Parathyroid adenoma (tissue), 2 donors: ENCODE measurements at regions not wholly inside any gene's neighbourhood (a gene's known extent, or its start where the extent isn't known, plus 50 kb on each side); places are given as distances from the start of the nearest gene placed in this dataset.
"Not testable (repeated sequence)": the region's sequence is repeated elsewhere in the genome, so short reads cannot be mapped to it uniquely, and the experiment has no call there.

ENCODE experiments used
- H2AFZ ChIP-seq: fragments of 300-600 bp; sonication (generic); one replicate; pipeline ENCODE4 v1.7.0; 2017; ENCODE audit warnings: antibody characterized with exemption, mild to moderate bottlenecking
- H3K27ac ChIP-seq: fragments of 300-600 bp; sonication (generic); one replicate; pipeline ENCODE4 v1.7.0; 2017
- H3K27me3 ChIP-seq: fragments of 300-600 bp; sonication (generic); one replicate; pipeline ENCODE4 v1.7.0; 2017; ENCODE audit warnings: low read length; ENCODE audit not compliant: control insufficient read depth, insufficient read depth
- H3K36me3 ChIP-seq: fragments of 300-600 bp; sonication (generic); one replicate; pipeline ENCODE4 v1.7.0; 2017; ENCODE audit warnings: low read length; ENCODE audit not compliant: control insufficient read depth, insufficient read depth
- H3K4me1 ChIP-seq: fragments of 300-600 bp; sonication (generic); one replicate; pipeline ENCODE4 v1.7.0; 2017; ENCODE audit warnings: control low read depth
- H3K4me2 ChIP-seq: fragments of 300-600 bp; sonication (generic); one replicate; pipeline ENCODE4 v1.7.0; 2017; ENCODE audit warnings: low read length
- H3K4me3 ChIP-seq: fragments of 300-600 bp; sonication (generic); one replicate; pipeline ENCODE4 v1.7.0; 2017; ENCODE audit warnings: low read depth, low read length
- H3K79me2 ChIP-seq: fragments of 300-600 bp; sonication (generic); one replicate; pipeline ENCODE4 v1.7.0; 2017; ENCODE audit warnings: control low read depth
- H3K9ac ChIP-seq: fragments of 300-600 bp; sonication (generic); one replicate; pipeline ENCODE4 v1.7.0; 2017; ENCODE audit warnings: mild to moderate bottlenecking
- H3K9me3 ChIP-seq: fragments of 300-600 bp; sonication (generic); one replicate; pipeline ENCODE4 v1.7.0; 2017; ENCODE audit warnings: low read length; ENCODE audit not compliant: control insufficient read depth
- TF ChIP-seq, protein P1 (sequence below): fragments of 300-600 bp; sonication (generic); IDR thresholded peaks from one replicate; pipeline ENCODE4 v1.7.0; 2017; ENCODE audit warnings: antibody characterized with exemption, mild to moderate bottlenecking
- donor health status: primary hyperparathyroidism.

DNA sequence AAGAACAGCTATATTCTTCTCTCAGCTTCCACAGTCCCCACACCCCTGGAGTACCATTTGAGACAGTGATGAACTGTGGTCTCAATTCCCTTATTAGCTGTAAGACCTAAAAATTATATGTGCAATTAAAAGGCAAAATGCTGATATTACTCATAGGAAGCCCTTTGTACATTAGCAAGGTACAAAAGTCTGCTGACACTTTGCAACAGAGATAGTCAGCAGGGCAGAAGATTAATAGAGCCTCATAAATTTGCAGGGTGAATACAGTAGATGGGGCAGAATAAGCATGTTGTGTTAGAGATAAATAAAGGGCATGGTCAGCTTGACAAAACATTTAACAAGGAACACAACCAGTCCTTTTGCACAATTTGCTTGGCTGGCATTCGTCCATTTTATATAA lies 210.0 kb upstream of the OBI1 start:
- Histone ChIP-seq H3K9ac (no peak overlapping the region), H3K4me2 (no peak overlapping the region), H3K9me3 (no peaks in the 10 kb centered on the region), H3K79me2 (no peaks in the 10 kb centered on the region), H3K36me3 (no peaks in the 10 kb centered on the region), H3K4me1 (no peaks in the 10 kb centered on the region), H3K4me3 (no peak overlapping the region), H3K27ac (no peak overlapping the region), H3K27me3 (no peaks in the 10 kb centered on the region), H2AFZ (no peak overlapping the region)
- TF ChIP-seq, protein P1, sequence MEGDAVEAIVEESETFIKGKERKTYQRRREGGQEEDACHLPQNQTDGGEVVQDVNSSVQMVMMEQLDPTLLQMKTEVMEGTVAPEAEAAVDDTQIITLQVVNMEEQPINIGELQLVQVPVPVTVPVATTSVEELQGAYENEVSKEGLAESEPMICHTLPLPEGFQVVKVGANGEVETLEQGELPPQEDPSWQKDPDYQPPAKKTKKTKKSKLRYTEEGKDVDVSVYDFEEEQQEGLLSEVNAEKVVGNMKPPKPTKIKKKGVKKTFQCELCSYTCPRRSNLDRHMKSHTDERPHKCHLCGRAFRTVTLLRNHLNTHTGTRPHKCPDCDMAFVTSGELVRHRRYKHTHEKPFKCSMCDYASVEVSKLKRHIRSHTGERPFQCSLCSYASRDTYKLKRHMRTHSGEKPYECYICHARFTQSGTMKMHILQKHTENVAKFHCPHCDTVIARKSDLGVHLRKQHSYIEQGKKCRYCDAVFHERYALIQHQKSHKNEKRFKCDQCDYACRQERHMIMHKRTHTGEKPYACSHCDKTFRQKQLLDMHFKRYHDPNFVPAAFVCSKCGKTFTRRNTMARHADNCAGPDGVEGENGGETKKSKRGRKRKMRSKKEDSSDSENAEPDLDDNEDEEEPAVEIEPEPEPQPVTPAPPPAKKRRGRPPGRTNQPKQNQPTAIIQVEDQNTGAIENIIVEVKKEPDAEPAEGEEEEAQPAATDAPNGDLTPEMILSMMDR, result no peak

DNA sequence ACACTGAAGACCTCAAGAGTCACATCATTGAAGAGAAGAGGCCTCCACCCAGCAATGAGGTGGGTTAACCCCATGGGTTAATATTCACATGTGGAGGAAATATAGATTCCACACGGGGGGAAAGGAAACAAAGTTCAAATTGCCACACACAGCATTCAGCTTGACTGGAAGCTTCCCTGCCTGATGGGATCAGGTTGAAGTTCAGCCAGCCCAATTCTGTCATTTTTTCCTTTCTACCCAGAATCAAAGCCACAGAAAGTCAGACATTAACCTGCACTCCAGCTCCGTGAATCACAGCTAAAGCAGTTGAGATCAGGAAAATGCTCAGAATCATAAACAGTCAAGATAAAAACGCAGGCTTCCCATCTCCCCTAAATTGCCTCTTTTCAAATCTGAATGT lies 208.7 kb upstream of the OBI1 start:
- H3K4me2 ChIP-seq, result no peak overlapping the region
- H3K9ac ChIP-seq, result no peak overlapping the region
- H3K27ac ChIP-seq, result no peak overlapping the region
- H3K36me3 ChIP-seq, result no peaks in the 10 kb centered on the region
- H3K79me2 ChIP-seq, result no peaks in the 10 kb centered on the region
- H2AFZ ChIP-seq, result no peak overlapping the region
- H3K4me3 ChIP-seq, result no peak overlapping the region
- H3K27me3 ChIP-seq, result no peaks in the 10 kb centered on the region
- no peaks in the 10 kb centered on the region for H3K4me1 ChIP-seq
- TF ChIP-seq, protein P1, result no peak
- H3K9me3 ChIP-seq, result no peaks in the 10 kb centered on the region

DNA sequence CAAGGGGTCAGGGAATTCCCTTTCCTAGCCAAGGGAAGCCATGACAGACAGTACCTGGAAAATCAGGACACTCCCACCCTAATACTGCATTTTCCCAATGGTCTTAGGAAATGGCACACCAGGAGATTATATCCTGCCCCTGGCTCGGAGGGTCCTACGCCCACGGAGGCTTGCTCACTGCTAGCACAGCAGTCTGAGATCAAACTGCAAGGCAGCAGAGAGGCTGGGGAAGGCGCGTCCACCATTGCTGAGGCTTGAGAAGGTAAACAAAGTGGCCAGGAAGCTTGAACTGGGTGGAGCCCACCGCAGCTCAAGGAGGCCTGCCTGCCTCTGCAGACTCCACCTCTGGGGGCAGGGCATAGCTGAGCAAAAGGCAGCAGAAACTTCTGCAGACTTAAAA lies 207.1 kb upstream of the OBI1 start:
- not testable (repeated sequence) for H3K36me3 ChIP-seq, H3K4me2 ChIP-seq, H3K9ac ChIP-seq, H3K4me3 ChIP-seq, H3K79me2 ChIP-seq, H3K4me1 ChIP-seq, H3K27ac ChIP-seq, H2AFZ ChIP-seq, H3K27me3 ChIP-seq, H3K9me3 ChIP-seq

DNA sequence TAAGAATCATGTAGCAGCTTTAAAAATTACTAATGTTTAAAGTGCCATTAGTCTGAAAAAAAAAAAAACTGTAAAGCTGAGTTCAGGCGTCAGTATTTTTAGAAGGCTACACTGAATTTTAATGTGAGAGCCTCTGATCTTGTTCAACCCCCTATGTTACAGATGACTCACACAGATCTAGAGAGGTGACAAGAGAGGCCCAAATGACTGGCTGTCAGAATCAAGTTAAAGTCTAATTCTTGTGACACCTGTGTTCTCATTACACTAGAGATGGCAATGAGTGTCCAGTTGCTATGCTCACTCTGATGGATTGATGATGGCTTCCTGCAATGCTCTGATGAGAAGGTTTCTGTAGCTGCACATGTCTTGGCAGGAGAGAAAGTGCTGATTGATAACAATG lies 203.5 kb upstream of the OBI1 start:
- Histone ChIP-seq H3K27ac (no peak overlapping the region), H3K79me2 (no peaks in the 10 kb centered on the region), H3K4me3 (no peak overlapping the region), H3K9ac (no peak overlapping the region), H3K4me1 (no peaks in the 10 kb centered on the region), H3K9me3 (no peaks in the 10 kb centered on the region), H3K27me3 (no peaks in the 10 kb centered on the region), H2AFZ (no peak overlapping the region), H3K4me2 (no peak overlapping the region), H3K36me3 (no peaks in the 10 kb centered on the region)
- TF ChIP-seq, protein P1, result no peak

DNA sequence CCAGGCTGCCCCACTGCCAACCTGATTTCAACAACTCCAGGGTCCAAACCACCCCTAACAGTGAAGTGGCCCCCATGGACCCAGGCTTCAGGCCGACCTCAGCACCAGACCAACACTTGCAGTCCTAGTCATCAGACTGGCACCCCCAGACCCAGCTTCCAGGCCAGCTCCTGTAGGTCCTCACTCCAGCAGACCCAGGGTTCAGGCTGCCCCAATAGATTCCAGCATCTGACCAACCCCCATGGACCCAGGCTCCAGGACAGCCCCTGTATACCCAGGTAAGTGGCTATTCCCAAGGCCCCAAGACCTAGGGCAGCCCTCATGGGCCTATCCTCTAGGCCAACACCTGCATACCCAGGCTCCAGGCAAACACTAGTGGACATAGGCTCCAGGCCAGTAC lies 193.8 kb upstream of the OBI1 start:
- Histone ChIP-seq H3K27me3 (no peaks in the 10 kb centered on the region), H2AFZ (no peak overlapping the region)

More for the DNA sequence above, 193.8 kb upstream of the OBI1 start:
- no peak overlapping the region for H3K4me3 ChIP-seq
- no peaks in the 10 kb centered on the region for H3K36me3 ChIP-seq
- no peaks in the 10 kb centered on the region for H3K9me3 ChIP-seq
- H3K79me2 ChIP-seq, result no peaks in the 10 kb centered on the region
- no peak overlapping the region for H3K27ac ChIP-seq
- no peaks in the 10 kb centered on the region for H3K4me1 ChIP-seq
- H3K4me2 ChIP-seq, result no peak overlapping the region
- H3K9ac ChIP-seq, result no peak overlapping the region
- TF ChIP-seq, protein P1, result no peak
